ENCODE measurements at regions not wholly inside any gene's neighbourhood (a gene's known extent, or its start where the extent isn't known, plus 50 kb on each side); places are given as distances from the start of the nearest gene placed in this dataset.

DNA sequence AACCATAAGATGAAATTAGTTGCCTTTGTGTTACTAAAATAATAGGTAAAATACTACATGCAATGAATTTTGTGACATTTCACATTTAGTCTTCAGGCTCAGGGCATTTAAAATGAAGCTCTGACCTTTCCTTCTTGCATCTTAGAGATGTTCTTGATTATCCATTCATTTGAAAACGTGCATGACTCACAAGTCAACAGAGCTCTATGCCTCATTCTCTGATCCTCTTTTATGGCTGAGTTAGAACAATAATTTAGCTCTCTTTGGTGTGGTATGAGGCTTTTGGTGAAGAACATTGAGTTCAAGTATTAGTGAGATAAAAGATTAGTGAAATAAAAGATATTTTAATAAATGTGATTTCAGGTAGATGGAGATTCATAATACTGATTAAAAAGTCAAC is 66.5 kb downstream of the TIGD2 start:
- Histone ChIP-seq H4K20me1 (ENCODE audit: insufficient read depth, low read length) (no peaks in the 10 kb centered on the region), H3K4me2 (ENCODE audit: low read length) (no peak overlapping the region), H3K36me3 (ENCODE audit: insufficient read depth, low read length) (no peaks in the 10 kb centered on the region), H3K4me1 (ENCODE audit: insufficient read depth, low read length, poor library complexity, severe bottlenecking) (no peaks in the 10 kb centered on the region), H3K79me2 (ENCODE audit: insufficient read depth, low read depth, low read length) (no peaks in the 10 kb centered on the region), H2AFZ (ENCODE audit: low read length) (no peak overlapping the region), H3K9me3 (ENCODE audit: low read length) (no peaks in the 10 kb centered on the region), H3K9me2 (ENCODE audit: insufficient read depth, low read length) (no peaks in the 10 kb centered on the region), H3K27ac (ENCODE audit: low read depth, low read length, poor library complexity, severe bottlenecking) (no peak overlapping the region), H3K4me3 (ENCODE audit: low read depth, low read length, poor library complexity, severe bottlenecking) (no peak overlapping the region)
- POLR2A ChIA-PET: interaction anchor here (0.6 to 1.3 kb wide), 2 partner anchors 17 to 1538 kb away, joined by 3 read pairs; no protein-coding TSS in a partner anchor
- CTCF ChIA-PET (ENCODE audit: unreplicated experiment): no interaction called here
- no peak for DNase-seq (ENCODE audit: low spot score)
- no TSS peak for BruUV-seq (replicated peaks)
- intact Hi-C loops (cut with micrococcal nuclease; ENCODE audit: unreplicated experiment): no loop called here
- TF ChIP-seq EZH2phosphoT487 (IDR thresholded peaks at IDR 0.05; ENCODE audit: borderline replicate concordance, low read depth, low read length) (no peak), CTCF (conservative IDR thresholded peaks at IDR 0.05; ENCODE audit: low read length) (no peak)

GRCh38 chr4:89184407-89184806 is 73.1 kb downstream of the TIGD2 start:
- TF ChIP-seq CTCF (conservative IDR thresholded peaks at IDR 0.05; ENCODE audit: low read length) (no peak), EZH2phosphoT487 (IDR thresholded peaks at IDR 0.05; ENCODE audit: borderline replicate concordance, low read depth, low read length) (no peak)
- Histone ChIP-seq H3K9me2 (ENCODE audit: insufficient read depth, low read length) (no peaks in the 10 kb centered on the region), H4K20me1 (ENCODE audit: insufficient read depth, low read length) (no peaks in the 10 kb centered on the region), H3K9me3 (ENCODE audit: low read length) (no peaks in the 10 kb centered on the region), H3K4me1 (ENCODE audit: insufficient read depth, low read length, poor library complexity, severe bottlenecking) (no peaks in the 10 kb centered on the region), H2AFZ (ENCODE audit: low read length) (no peak overlapping the region), H3K4me2 (ENCODE audit: low read length) (no peak overlapping the region), H3K4me3 (ENCODE audit: low read depth, low read length, poor library complexity, severe bottlenecking) (no peak overlapping the region), H3K36me3 (ENCODE audit: insufficient read depth, low read length) (no peaks in the 10 kb centered on the region), H3K79me2 (ENCODE audit: insufficient read depth, low read depth, low read length) (no peaks in the 10 kb centered on the region), H3K27ac (ENCODE audit: low read depth, low read length, poor library complexity, severe bottlenecking) (no peak overlapping the region)
- intact Hi-C loops (cut with micrococcal nuclease; ENCODE audit: unreplicated experiment): no loop called here
- DNase-seq (ENCODE audit: low spot score): no peak
- ChIA-PET CTCF (ENCODE audit: unreplicated experiment) (no interaction called here), POLR2A (interaction anchor here (1.0 kb wide), 1 partner anchor 602 kb away, joined by 6 read pairs; no protein-coding TSS in a partner anchor)
- BruUV-seq (replicated peaks): no TSS peak
